ENCODE measurements at regions not wholly inside any gene's neighbourhood (a gene's known extent, or its start where the extent isn't known, plus 50 kb on each side); places are given as distances from the start of the nearest gene placed in this dataset.

- Histone ChIP-seq H3K4me3 (ENCODE audit: low read depth, low read length, poor library complexity, severe bottlenecking) (no peak overlapping the region), H2AFZ (ENCODE audit: low read length) (no peak overlapping the region), H4K20me1 (ENCODE audit: insufficient read depth, low read length) (no peaks in the 10 kb centered on the region), H3K27ac (ENCODE audit: low read depth, low read length, poor library complexity, severe bottlenecking) (no peak overlapping the region), H3K9me3 (ENCODE audit: low read length) (peaks cover 4% of the 10 kb centered on the region; the same call in 1 of the 2 replicates), H3K36me3 (ENCODE audit: insufficient read depth, low read length) (no peaks in the 10 kb centered on the region), H3K4me2 (ENCODE audit: low read length) (no peak overlapping the region), H3K79me2 (ENCODE audit: insufficient read depth, low read depth, low read length) (no peaks in the 10 kb centered on the region), H3K9me2 (ENCODE audit: insufficient read depth, low read length) (no peaks in the 10 kb centered on the region), H3K4me1 (ENCODE audit: insufficient read depth, low read length, poor library complexity, severe bottlenecking) (no peaks in the 10 kb centered on the region)
- intact Hi-C loops (cut with micrococcal nuclease; ENCODE audit: unreplicated experiment), result no loop called here
- TF ChIP-seq CTCF (conservative IDR thresholded peaks at IDR 0.05; ENCODE audit: low read length) (no peak), EZH2phosphoT487 (IDR thresholded peaks at IDR 0.05; ENCODE audit: borderline replicate concordance, low read depth, low read length) (no peak)
- no peak for DNase-seq (ENCODE audit: low spot score)
- CTCF ChIA-PET (ENCODE audit: unreplicated experiment), result no interaction called here
- BruUV-seq (replicated peaks), result no TSS peak
- POLR2A ChIA-PET, result no interaction called here
Observed at GRCh38 chr7:157080111-157080730, 58.5 kb upstream of the UBE3C start.

GRCh38 chr7:157086508-157087187, 52.1 kb upstream of the UBE3C start:
- TF ChIP-seq EZH2phosphoT487 (IDR thresholded peaks at IDR 0.05; ENCODE audit: borderline replicate concordance, low read depth, low read length) (no peak), CTCF (conservative IDR thresholded peaks at IDR 0.05; ENCODE audit: low read length) (no peak)
- H3K9me2 ChIP-seq (ENCODE audit: insufficient read depth, low read length), result no peaks in the 10 kb centered on the region
- DNase-seq (ENCODE audit: low spot score), result no peak
- ChIA-PET POLR2A (interaction anchor here (0.5 to 0.6 kb wide), 2 partner anchors 14 to 452 kb away, joined by 3 to 5 read pairs; no protein-coding TSS in a partner anchor), CTCF (ENCODE audit: unreplicated experiment) (no interaction called here)
- H3K9me3 ChIP-seq (ENCODE audit: low read length), result peaks cover 4% of the 10 kb centered on the region; the same call in 1 of the 2 replicates
- no peak overlapping the region for H3K27ac ChIP-seq (ENCODE audit: low read depth, low read length, poor library complexity, severe bottlenecking)
- BruUV-seq (replicated peaks), result no TSS peak
- H3K79me2 ChIP-seq (ENCODE audit: insufficient read depth, low read depth, low read length), result no peaks in the 10 kb centered on the region
- intact Hi-C loops (cut with micrococcal nuclease; ENCODE audit: unreplicated experiment), result no loop called here
- H3K4me3 ChIP-seq (ENCODE audit: low read depth, low read length, poor library complexity, severe bottlenecking), result no peak overlapping the region
- no peak overlapping the region for H3K4me2 ChIP-seq (ENCODE audit: low read length)
- no peak overlapping the region for H2AFZ ChIP-seq (ENCODE audit: low read length)
- no peaks in the 10 kb centered on the region for H3K36me3 ChIP-seq (ENCODE audit: insufficient read depth, low read length)
- no peaks in the 10 kb centered on the region for H4K20me1 ChIP-seq (ENCODE audit: insufficient read depth, low read length)
- no peaks in the 10 kb centered on the region for H3K4me1 ChIP-seq (ENCODE audit: insufficient read depth, low read length, poor library complexity, severe bottlenecking)

- no TSS peak for BruUV-seq (replicated peaks)
Observed at GRCh38 chr7:157087646-157088045, 51.1 kb upstream of the UBE3C start.

More at GRCh38 chr7:157087646-157088045, 51.1 kb upstream of the UBE3C start:
- no peak for TF ChIP-seq EZH2phosphoT487 (IDR thresholded peaks at IDR 0.05; ENCODE audit: borderline replicate concordance, low read depth, low read length)
- TF ChIP-seq CTCF (conservative IDR thresholded peaks at IDR 0.05; ENCODE audit: low read length), result no peak
- no peaks in the 10 kb centered on the region for H3K36me3 ChIP-seq (ENCODE audit: insufficient read depth, low read length)
- H3K79me2 ChIP-seq (ENCODE audit: insufficient read depth, low read depth, low read length), result no peaks in the 10 kb centered on the region
- no peak overlapping the region for H3K4me3 ChIP-seq (ENCODE audit: low read depth, low read length, poor library complexity, severe bottlenecking)
- ChIA-PET POLR2A (no interaction called here), CTCF (ENCODE audit: unreplicated experiment) (no interaction called here)
- no peak overlapping the region for H3K4me2 ChIP-seq (ENCODE audit: low read length)
- H4K20me1 ChIP-seq (ENCODE audit: insufficient read depth, low read length), result no peaks in the 10 kb centered on the region
- no peaks in the 10 kb centered on the region for H3K4me1 ChIP-seq (ENCODE audit: insufficient read depth, low read length, poor library complexity, severe bottlenecking)
- no peaks in the 10 kb centered on the region for H3K9me2 ChIP-seq (ENCODE audit: insufficient read depth, low read length)
- no peak overlapping the region for H2AFZ ChIP-seq (ENCODE audit: low read length)
- H3K9me3 ChIP-seq (ENCODE audit: low read length), result peaks cover 4% of the 10 kb centered on the region; the same call in 1 of the 2 replicates
- DNase-seq (ENCODE audit: low spot score), result no peak
- intact Hi-C loops (cut with micrococcal nuclease; ENCODE audit: unreplicated experiment), result no loop called here
- no peak overlapping the region for H3K27ac ChIP-seq (ENCODE audit: low read depth, low read length, poor library complexity, severe bottlenecking)
